Chondrocyte (in vitro differentiated cells): ENCODE measurements at regions not wholly inside any gene's neighbourhood (a gene's known extent, or its start where the extent isn't known, plus 50 kb on each side); places are given as distances from the start of the nearest gene placed in this dataset.

Experiments
- DNase-seq: peaks from one replicate; pipeline ENCODE4 v3.0.0; 2021; ENCODE audit warnings: mixed read lengths, low spot score
- H3K27ac Mint-ChIP-seq: one replicate; pipeline ENCODE4 v1.8.0; 2021; ENCODE audit warnings: mild to moderate bottlenecking, moderate library complexity, mixed read lengths; ENCODE audit not compliant: unreplicated experiment
- H3K27me3 Mint-ChIP-seq: 2 replicates; pipeline ENCODE4 v1.8.0; 2021; ENCODE audit warnings: low read depth, mixed read lengths
- H3K36me3 Mint-ChIP-seq: 2 replicates; pipeline ENCODE4 v1.8.0; 2021; ENCODE audit warnings: low read depth, mixed read lengths
- H3K4me1 Mint-ChIP-seq: 2 replicates; pipeline ENCODE4 v1.8.0; 2021; ENCODE audit warnings: low read depth, mild to moderate bottlenecking, mixed read lengths
- H3K4me3 Mint-ChIP-seq: one replicate; pipeline ENCODE4 v1.8.0; 2021; ENCODE audit warnings: mild to moderate bottlenecking, moderate library complexity, mixed read lengths; ENCODE audit not compliant: unreplicated experiment
- H3K9me3 Mint-ChIP-seq: 2 replicates; pipeline ENCODE4 v1.8.0; 2021; ENCODE audit warnings: low read depth, mixed read lengths
- TF ChIP-seq, protein P1 (sequence below): fragments of 200-600 bp; sonication (generic); IDR thresholded peaks from 2 replicates; pipeline ENCODE4 v1.5.0; 2021; ENCODE audit warnings: antibody characterized with exemption, mild to moderate bottlenecking, moderate library complexity

DNA sequence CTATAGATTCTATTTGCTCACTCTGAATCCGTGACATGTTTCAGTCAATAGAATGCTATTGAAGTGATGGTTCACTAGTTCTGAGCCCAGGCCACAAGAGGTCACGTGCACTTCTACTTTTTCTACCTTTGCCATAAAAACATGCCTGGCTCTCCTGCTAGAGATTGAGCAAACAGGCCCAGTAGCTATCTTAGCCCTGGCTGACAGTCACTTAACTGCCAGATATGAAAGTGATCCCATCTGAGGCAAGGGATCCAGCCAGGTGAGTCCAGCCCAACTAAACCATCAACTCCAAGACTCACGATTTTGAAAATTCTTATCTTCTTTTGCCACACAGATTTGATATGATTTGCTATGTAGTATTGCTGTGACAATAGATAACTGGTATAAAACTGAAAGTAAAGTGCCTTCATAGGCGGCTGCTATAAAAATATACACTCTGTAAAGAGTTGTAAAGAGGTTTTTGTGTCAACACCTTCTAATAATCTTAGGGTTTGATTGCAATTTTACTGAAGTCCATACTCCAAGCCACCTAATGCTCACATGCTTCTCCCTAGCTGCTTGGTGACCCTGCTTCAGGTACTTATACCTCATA lies 937.7 kb upstream of the SOX9 start:
- no peaks in the 10 kb centered on the region for H3K9me3 Mint-ChIP-seq
- no peak for DNase-seq
- H3K4me1 Mint-ChIP-seq, result peaks cover 18% of the 10 kb centered on the region
- no peaks in the 10 kb centered on the region for H3K36me3 Mint-ChIP-seq
- H3K27me3 Mint-ChIP-seq, result no peaks in the 10 kb centered on the region
- H3K4me3 Mint-ChIP-seq, result no peak overlapping the region
- TF ChIP-seq, protein P1, sequence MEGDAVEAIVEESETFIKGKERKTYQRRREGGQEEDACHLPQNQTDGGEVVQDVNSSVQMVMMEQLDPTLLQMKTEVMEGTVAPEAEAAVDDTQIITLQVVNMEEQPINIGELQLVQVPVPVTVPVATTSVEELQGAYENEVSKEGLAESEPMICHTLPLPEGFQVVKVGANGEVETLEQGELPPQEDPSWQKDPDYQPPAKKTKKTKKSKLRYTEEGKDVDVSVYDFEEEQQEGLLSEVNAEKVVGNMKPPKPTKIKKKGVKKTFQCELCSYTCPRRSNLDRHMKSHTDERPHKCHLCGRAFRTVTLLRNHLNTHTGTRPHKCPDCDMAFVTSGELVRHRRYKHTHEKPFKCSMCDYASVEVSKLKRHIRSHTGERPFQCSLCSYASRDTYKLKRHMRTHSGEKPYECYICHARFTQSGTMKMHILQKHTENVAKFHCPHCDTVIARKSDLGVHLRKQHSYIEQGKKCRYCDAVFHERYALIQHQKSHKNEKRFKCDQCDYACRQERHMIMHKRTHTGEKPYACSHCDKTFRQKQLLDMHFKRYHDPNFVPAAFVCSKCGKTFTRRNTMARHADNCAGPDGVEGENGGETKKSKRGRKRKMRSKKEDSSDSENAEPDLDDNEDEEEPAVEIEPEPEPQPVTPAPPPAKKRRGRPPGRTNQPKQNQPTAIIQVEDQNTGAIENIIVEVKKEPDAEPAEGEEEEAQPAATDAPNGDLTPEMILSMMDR, result no peak
- no peak overlapping the region for H3K27ac Mint-ChIP-seq

DNA sequence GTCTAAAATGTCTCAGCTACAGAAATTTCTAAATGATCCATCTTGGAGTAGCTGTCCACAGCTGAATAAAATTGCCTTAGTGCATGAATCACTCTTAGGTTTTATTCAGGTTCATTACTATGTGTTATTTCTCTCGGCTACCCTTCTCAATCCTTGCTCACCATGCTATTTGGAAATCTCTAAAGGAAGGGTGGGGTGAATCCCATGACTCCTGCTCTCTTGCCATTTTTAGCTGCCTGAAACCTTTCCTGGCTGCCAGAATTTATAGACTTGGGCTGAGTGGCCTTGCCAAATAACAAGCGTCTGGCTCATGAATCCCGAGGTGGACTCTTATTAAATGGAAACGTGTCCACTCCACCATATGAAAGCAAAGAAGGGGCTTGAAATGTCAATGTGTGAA lies 936.1 kb upstream of the SOX9 start:
- Mint-ChIP-seq H3K27me3 (no peaks in the 10 kb centered on the region), H3K4me3 (no peak overlapping the region), H3K36me3 (no peaks in the 10 kb centered on the region), H3K9me3 (no peaks in the 10 kb centered on the region), H3K4me1 (peaks cover 33% of the 10 kb centered on the region), H3K27ac (no peak overlapping the region)
- no peak for DNase-seq
- TF ChIP-seq, protein P1, result no peak

DNA sequence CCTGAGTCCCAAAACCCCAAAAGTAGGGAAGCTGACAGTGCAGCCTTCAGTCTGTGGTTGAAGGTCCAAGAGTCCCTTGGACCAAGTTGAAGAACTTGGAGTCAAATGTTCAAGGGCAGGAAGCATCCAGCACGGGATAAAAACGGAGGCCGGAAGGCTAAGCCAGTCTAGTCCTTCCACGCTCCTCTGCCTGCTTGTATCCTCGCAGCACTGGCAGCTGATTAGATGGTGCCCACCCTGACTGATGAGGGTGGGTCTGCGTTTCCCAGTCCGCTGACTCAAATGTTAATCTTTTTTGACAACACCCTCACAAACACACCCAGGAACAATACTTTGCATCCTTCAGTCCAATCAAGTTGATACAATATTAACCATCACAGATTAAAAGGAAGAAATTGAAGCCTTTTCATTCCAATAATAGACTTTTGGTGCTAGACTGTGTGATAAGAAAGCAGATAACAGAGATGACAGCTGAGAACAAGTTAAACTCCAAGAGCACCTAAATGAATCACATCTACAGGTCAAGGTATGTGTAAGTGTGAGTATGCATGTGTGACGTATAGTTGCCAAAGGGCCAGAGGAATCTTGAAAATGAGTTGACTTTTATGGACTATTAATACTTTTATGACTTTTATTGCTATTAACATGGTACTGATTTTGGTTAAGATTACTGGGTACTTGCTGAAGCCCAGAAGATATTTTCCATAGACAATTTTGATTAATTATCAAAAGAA lies 933.5 kb upstream of the SOX9 start:
- Mint-ChIP-seq H3K36me3 (no peaks in the 10 kb centered on the region), H3K4me3 (no peak overlapping the region), H3K27me3 (no peaks in the 10 kb centered on the region), H3K27ac (no peak overlapping the region), H3K4me1 (peaks cover 22% of the 10 kb centered on the region), H3K9me3 (no peaks in the 10 kb centered on the region)
- TF ChIP-seq, protein P1, result no peak
- DNase-seq, result no peak

DNA sequence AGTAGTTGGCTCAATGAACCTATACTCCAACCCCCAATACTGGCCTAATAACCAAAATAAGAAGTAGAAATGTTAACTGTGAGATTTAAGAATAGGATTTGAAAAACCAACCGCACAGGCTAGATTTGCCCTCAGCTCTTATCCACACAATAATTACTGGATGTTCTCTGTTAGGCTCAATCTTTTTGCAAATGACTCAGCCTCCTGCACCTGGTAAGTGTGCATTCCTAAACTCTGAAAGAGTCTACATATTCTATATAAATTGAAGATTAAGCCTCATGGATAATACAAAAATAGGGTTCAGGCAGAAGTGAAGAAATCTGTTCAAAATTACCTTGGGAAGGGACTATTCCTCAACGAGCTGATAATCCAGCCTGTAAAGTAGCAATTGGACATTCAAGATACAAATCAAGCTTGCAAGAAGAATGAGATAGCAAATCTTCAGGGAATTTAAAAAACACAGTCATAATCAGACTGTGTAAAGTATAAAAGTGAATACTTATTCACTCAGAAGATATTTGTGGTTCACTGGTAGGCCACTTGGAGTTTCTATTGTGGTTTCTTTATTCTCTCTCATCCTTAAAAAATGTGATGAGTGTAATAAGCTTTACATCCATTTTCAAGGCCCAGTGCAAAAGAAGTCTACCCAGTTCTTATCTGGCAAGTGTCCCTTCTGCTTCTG lies 931.9 kb upstream of the SOX9 start:
- TF ChIP-seq, protein P1, result no peak
- Mint-ChIP-seq H3K27me3 (no peaks in the 10 kb centered on the region), H3K27ac (peak overlapping the region; percentile 91), H3K4me3 (no peak overlapping the region), H3K4me1 (peaks cover 22% of the 10 kb centered on the region), H3K36me3 (no peaks in the 10 kb centered on the region), H3K9me3 (no peaks in the 10 kb centered on the region)
- no peak for DNase-seq

DNA sequence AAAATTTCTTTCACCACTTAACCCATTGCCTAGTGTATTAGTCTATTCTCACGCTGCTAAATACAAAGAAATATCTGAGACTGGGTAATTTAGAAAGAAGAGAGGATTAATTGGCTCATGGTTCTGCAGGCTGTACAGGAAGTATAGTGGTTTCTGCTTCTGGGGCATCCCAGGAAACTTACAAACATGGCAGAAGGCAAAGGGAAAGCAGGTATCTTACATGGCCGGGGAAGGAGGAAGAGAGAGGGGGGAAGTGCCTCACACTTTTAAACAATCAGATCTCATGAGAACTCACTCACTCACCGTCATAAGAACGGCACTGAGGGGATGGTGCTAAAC lies 931.4 kb upstream of the SOX9 start:
- TF ChIP-seq, protein P1, result no peak
- Mint-ChIP-seq H3K27ac (peak overlapping the region; percentile 91), H3K4me1 (peaks cover 22% of the 10 kb centered on the region), H3K36me3 (no peaks in the 10 kb centered on the region), H3K27me3 (no peaks in the 10 kb centered on the region), H3K9me3 (no peaks in the 10 kb centered on the region), H3K4me3 (no peak overlapping the region)
- no peak for DNase-seq
